ENCODE measurements at regions not wholly inside any gene's neighbourhood (a gene's known extent, or its start where the extent isn't known, plus 50 kb on each side); places are given as distances from the start of the nearest gene placed in this dataset.

GRCh38 chr14:95025218-95025617, 132.1 kb downstream of the DICER1 start:
- TF ChIP-seq HDGF (IDR thresholded peaks at IDR 0.05) (no peak), BCLAF1 (IDR thresholded peaks at IDR 0.05) (no peak), CTCF (IDR thresholded peaks at IDR 0.05 in 2 of 3, conservative IDR thresholded peaks at IDR 0.05 in 1 of 3; ENCODE audit: control insufficient read depth in 2 of 3, extremely low read depth in 1 of 3, insufficient read depth in 1 of 3, low read depth in 3 of 3, low read length in 3 of 3) (no peak), NFYB (IDR thresholded peaks at IDR 0.05; ENCODE audit: insufficient read depth, low read depth, low read length) (no peak), RFX5 (IDR thresholded peaks at IDR 0.05; ENCODE audit: low read depth, low read length) (no peak), SPI1 (IDR thresholded peaks at IDR 0.05; ENCODE audit: borderline replicate concordance, insufficient read depth, low read depth, low read length) (no peak), JUNB (IDR thresholded peaks at IDR 0.05) (no peak), ATF2 (IDR thresholded peaks at IDR 0.05; ENCODE audit: low read length) (no peak), POLR2A (IDR thresholded peaks at IDR 0.05; ENCODE audit: low read depth, low read length) (no peak)

All from GM12878 (cell line).